ENCODE measurements at regions not wholly inside any gene's neighbourhood (a gene's known extent, or its start where the extent isn't known, plus 50 kb on each side); places are given as distances from the start of the nearest gene placed in this dataset.

DNA sequence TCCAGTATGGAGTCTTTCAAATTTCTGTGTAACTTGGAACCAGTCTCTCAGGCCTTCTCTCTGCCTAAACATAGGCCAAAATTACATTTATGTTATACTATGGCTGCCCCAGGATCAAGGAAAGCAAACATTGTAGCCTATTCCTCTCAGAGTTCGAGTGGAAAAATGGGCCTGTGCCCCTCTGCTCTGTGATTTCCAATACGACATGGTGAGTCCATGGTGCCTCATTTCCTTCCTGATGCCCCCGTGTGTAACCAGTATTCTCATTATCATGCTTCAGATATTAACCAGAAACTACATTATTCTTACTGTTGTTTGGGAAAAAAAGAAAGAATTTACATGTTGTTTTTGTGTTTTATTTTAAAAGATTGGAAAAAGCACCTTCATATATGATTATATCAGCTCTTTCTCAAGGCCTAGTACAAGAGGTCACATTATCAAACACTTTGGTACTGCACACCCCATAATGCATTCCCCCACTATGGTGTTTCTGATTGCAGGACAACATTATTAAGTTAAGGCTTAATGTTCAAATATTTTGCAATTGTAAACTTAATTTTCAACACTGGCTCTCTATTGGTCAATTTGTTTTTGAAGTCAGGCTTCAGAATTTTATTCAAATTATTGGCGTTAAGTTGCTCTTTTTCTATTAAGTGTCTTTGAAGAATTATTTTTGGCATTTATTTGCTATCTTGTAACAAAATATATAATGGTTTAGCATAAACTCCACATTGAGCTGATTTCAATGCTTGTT, 151.8 kb upstream of the SLC27A6 start:
- Histone ChIP-seq H2BK15ac (ENCODE audit: low read depth, low read length) (no peak overlapping the region), H3K9me3 (ENCODE audit: control insufficient read depth, insufficient read depth, low read length) (no peaks in the 10 kb centered on the region), H4K20me1 (ENCODE audit: insufficient read depth, low read length) (no peaks in the 10 kb centered on the region), H3K79me1 (ENCODE audit: low read depth in 1 of 2, low read length in 2 of 2) (no peaks in the 10 kb centered on the region), H2AFZ (replicated peaks; ENCODE audit: low read length, poor library complexity) (no peak overlapping the region), H4K5ac (ENCODE audit: low read depth, low read length) (no peak overlapping the region), H2BK5ac (ENCODE audit: low read depth, low read length, poor library complexity, severe bottlenecking) (no peak overlapping the region), H2BK20ac (ENCODE audit: low read depth, low read length) (no peak overlapping the region), H3K4ac (ENCODE audit: low read depth, low read length) (no peak overlapping the region), H3K27me3 (ENCODE audit: control insufficient read depth, insufficient read depth, low read length) (no peaks in the 10 kb centered on the region), H4K8ac (ENCODE audit: low read depth in 2 of 2, low read length in 2 of 2) (no peak overlapping the region), H2AK9ac (replicated peaks; ENCODE audit: low read depth, low read length, poor library complexity) (no peak overlapping the region), H3K4me1 (ENCODE audit: control insufficient read depth, insufficient read depth, low read length) (no peaks in the 10 kb centered on the region), H4K91ac (ENCODE audit: insufficient read depth, low read depth, low read length) (no peak overlapping the region), H3K27ac (ENCODE audit: insufficient read depth, low read length) (no peak overlapping the region), H3K56ac (ENCODE audit: extremely low read depth, insufficient read depth, low read length) (no peak overlapping the region), H3K36me3 (ENCODE audit: control insufficient read depth, insufficient read depth, low read length) (no peaks in the 10 kb centered on the region), H3K9me1 (ENCODE audit: insufficient read depth, low read length) (no peaks in the 10 kb centered on the region), H3K18ac (ENCODE audit: low read depth, low read length) (no peak overlapping the region), H3K9ac (ENCODE audit: low read depth, low read length) (no peak overlapping the region), H3K23ac (ENCODE audit: low read depth, low read length) (no peak overlapping the region), H3K14ac (replicated peaks; ENCODE audit: low read depth, low read length) (no peak overlapping the region), H2BK120ac (ENCODE audit: low read depth, low read length) (no peak overlapping the region), H2AK5ac (ENCODE audit: low read depth, low read length) (no peak overlapping the region), H3K4me2 (ENCODE audit: low read depth, low read length) (no peak overlapping the region), H3K4me3 (ENCODE audit: insufficient read depth, low read depth, low read length) (no peak overlapping the region)
- intact Hi-C loops (cut with micrococcal nuclease), result no loop called here
- ATAC-seq (ENCODE audit: low read depth) (no peak), DNase-seq (no peak)
- in situ Hi-C loops (cut with MboI; ENCODE audit: low sequenced_read_pairs), result no loop called here
- dilution Hi-C loops (cut with HindIII; ENCODE audit: low sequenced_read_pairs, unreplicated experiment), result no loop called here
- no CpG with 5 or more reads among the region's 4 CpGs for WGBS, 2 experiments (ENCODE audit: extremely low coverage in 2 of 2, insufficient read length in 1 of 2)
- TF ChIP-seq SMC3 (IDR thresholded peaks at IDR 0.05; ENCODE audit: low read depth, low read length), result no peak
- no peak for TF ChIP-seq RFX5 (IDR thresholded peaks at IDR 0.05; ENCODE audit: low read depth, low read length)
- no peak for TF ChIP-seq MAZ (IDR thresholded peaks at IDR 0.05; ENCODE audit: borderline replicate concordance, low read depth, low read length)
- TF ChIP-seq MAFK (IDR thresholded peaks at IDR 0.05; ENCODE audit: low read depth, low read length), result no peak
- TF ChIP-seq RAD21 (IDR thresholded peaks at IDR 0.05; ENCODE audit: low read length), result no peak
- no peak for TF ChIP-seq POLR2A (IDR thresholded peaks at IDR 0.05; ENCODE audit: low read depth, low read length)
- TF ChIP-seq RCOR1 (IDR thresholded peaks at IDR 0.05; ENCODE audit: insufficient replicate concordance, low read length), result no peak
- TF ChIP-seq NFE2L2 (IDR thresholded peaks at IDR 0.05; ENCODE audit: low read depth, low read length), result no peak
- TF ChIP-seq, protein P1, sequence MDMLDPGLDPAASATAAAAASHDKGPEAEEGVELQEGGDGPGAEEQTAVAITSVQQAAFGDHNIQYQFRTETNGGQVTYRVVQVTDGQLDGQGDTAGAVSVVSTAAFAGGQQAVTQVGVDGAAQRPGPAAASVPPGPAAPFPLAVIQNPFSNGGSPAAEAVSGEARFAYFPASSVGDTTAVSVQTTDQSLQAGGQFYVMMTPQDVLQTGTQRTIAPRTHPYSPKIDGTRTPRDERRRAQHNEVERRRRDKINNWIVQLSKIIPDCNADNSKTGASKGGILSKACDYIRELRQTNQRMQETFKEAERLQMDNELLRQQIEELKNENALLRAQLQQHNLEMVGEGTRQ (IDR thresholded peaks at IDR 0.05; ENCODE audit: low read depth, low read length), result no peak
- TF ChIP-seq, protein P2, sequence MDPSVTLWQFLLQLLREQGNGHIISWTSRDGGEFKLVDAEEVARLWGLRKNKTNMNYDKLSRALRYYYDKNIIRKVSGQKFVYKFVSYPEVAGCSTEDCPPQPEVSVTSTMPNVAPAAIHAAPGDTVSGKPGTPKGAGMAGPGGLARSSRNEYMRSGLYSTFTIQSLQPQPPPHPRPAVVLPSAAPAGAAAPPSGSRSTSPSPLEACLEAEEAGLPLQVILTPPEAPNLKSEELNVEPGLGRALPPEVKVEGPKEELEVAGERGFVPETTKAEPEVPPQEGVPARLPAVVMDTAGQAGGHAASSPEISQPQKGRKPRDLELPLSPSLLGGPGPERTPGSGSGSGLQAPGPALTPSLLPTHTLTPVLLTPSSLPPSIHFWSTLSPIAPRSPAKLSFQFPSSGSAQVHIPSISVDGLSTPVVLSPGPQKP (IDR thresholded peaks at IDR 0.05; ENCODE audit: borderline replicate concordance, low read depth, low read length), result no peak
- no peak for TF ChIP-seq FOS (IDR thresholded peaks at IDR 0.05; ENCODE audit: low read depth, low read length)
- ChIA-PET CTCF (no interaction called here), POLR2A (ENCODE audit: unreplicated experiment) (no interaction called here)
- no TSS peak for BruUV-seq (replicated peaks)
